ENCODE measurements at regions not wholly inside any gene's neighbourhood (a gene's known extent, or its start where the extent isn't known, plus 50 kb on each side); places are given as distances from the start of the nearest gene placed in this dataset.

DNA sequence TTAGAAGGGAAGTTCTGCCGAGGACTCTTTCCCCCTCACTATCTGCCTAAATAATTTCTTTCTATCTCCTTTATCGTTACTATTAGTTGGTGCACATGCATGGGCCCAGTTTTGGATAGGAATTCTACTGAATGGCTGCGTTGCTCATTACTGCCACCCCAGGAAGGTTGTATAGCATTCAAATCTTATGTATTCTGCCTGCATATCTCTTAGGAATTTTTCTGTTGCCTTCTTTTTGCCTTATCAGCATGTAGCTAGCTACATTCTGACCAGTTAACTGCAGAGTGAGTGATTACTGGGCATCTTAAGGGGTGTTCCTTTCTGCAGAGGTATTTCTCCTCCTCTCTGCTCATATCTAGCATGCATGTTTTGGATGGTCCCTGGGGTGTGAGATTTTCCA lies 239.6 kb downstream of the TDRD15 start:
- intact Hi-C loops (cut with micrococcal nuclease) = no loop called here
- Histone ChIP-seq H3K23ac (ENCODE audit: low read depth, low read length) (no peak overlapping the region), H2BK15ac (ENCODE audit: low read depth, low read length) (no peak overlapping the region), H2BK20ac (ENCODE audit: low read depth, low read length) (no peak overlapping the region), H3K9me3 (ENCODE audit: control insufficient read depth, insufficient read depth, low read length) (no peaks in the 10 kb centered on the region), H3K18ac (ENCODE audit: low read depth, low read length) (no peak overlapping the region), H3K27ac (ENCODE audit: insufficient read depth, low read length) (no peak overlapping the region), H2BK120ac (ENCODE audit: low read depth, low read length) (no peak overlapping the region), H3K56ac (ENCODE audit: extremely low read depth, insufficient read depth, low read length) (no peak overlapping the region), H3K14ac (replicated peaks; ENCODE audit: low read depth, low read length) (no peak overlapping the region), H3K4ac (ENCODE audit: low read depth, low read length) (no peak overlapping the region), H4K8ac (ENCODE audit: low read depth in 2 of 2, low read length in 2 of 2) (no peak overlapping the region), H3K27me3 (ENCODE audit: control insufficient read depth, insufficient read depth, low read length) (no peaks in the 10 kb centered on the region), H4K20me1 (ENCODE audit: insufficient read depth, low read length) (no peaks in the 10 kb centered on the region), H3K4me3 (ENCODE audit: insufficient read depth, low read depth, low read length) (no peak overlapping the region), H3K9me1 (ENCODE audit: insufficient read depth, low read length) (no peaks in the 10 kb centered on the region), H3K4me1 (ENCODE audit: control insufficient read depth, insufficient read depth, low read length) (no peaks in the 10 kb centered on the region), H2AK5ac (ENCODE audit: low read depth, low read length) (no peak overlapping the region), H3K79me1 (ENCODE audit: low read depth in 1 of 2, low read length in 2 of 2) (no peaks in the 10 kb centered on the region), H3K9ac (ENCODE audit: low read depth, low read length) (no peak overlapping the region), H4K91ac (ENCODE audit: insufficient read depth, low read depth, low read length) (no peak overlapping the region), H2BK5ac (ENCODE audit: low read depth, low read length, poor library complexity, severe bottlenecking) (no peak overlapping the region), H4K5ac (ENCODE audit: low read depth, low read length) (no peak overlapping the region), H3K4me2 (ENCODE audit: low read depth, low read length) (no peak overlapping the region), H2AFZ (replicated peaks; ENCODE audit: low read length, poor library complexity) (no peak overlapping the region), H3K36me3 (ENCODE audit: control insufficient read depth, insufficient read depth, low read length) (no peaks in the 10 kb centered on the region), H2AK9ac (replicated peaks; ENCODE audit: low read depth, low read length, poor library complexity) (no peak overlapping the region)
- CTCF ChIA-PET = no interaction called here
- ATAC-seq (ENCODE audit: low read depth) (no peak), DNase-seq (no peak)
- no CpG with 5 or more reads among the region's 3 CpGs for WGBS, 2 experiments (ENCODE audit: extremely low coverage in 2 of 2, insufficient read length in 1 of 2)
- in situ Hi-C loops (cut with MboI; ENCODE audit: low sequenced_read_pairs) = no loop called here
- no TSS peak for BruUV-seq (replicated peaks)
- POLR2A ChIA-PET (ENCODE audit: unreplicated experiment) = no interaction called here
- TF ChIP-seq NFE2L2 (IDR thresholded peaks at IDR 0.05; ENCODE audit: low read depth, low read length) (no peak), POLR2A (IDR thresholded peaks at IDR 0.05; ENCODE audit: low read depth, low read length) (no peak), CEBPB (IDR thresholded peaks at IDR 0.05; ENCODE audit: low read depth, low read length) (no peak), MXI1 (IDR thresholded peaks at IDR 0.05; ENCODE audit: borderline replicate concordance, low read depth, low read length) (no peak), CHD1 (IDR thresholded peaks at IDR 0.05; ENCODE audit: low read depth, low read length) (no peak), BHLHE40 (IDR thresholded peaks at IDR 0.05; ENCODE audit: low read depth, low read length) (no peak), RCOR1 (IDR thresholded peaks at IDR 0.05; ENCODE audit: insufficient replicate concordance, low read length) (no peak), RFX5 (IDR thresholded peaks at IDR 0.05; ENCODE audit: low read depth, low read length) (no peak), FOS (IDR thresholded peaks at IDR 0.05; ENCODE audit: low read depth, low read length) (no peak), MAFK (IDR thresholded peaks at IDR 0.05; ENCODE audit: low read depth, low read length) (no peak), RAD21 (IDR thresholded peaks at IDR 0.05; ENCODE audit: low read length) (no peak), SMC3 (IDR thresholded peaks at IDR 0.05; ENCODE audit: low read depth, low read length) (no peak), MAZ (IDR thresholded peaks at IDR 0.05; ENCODE audit: borderline replicate concordance, low read depth, low read length) (no peak)
- TF ChIP-seq, protein P1, sequence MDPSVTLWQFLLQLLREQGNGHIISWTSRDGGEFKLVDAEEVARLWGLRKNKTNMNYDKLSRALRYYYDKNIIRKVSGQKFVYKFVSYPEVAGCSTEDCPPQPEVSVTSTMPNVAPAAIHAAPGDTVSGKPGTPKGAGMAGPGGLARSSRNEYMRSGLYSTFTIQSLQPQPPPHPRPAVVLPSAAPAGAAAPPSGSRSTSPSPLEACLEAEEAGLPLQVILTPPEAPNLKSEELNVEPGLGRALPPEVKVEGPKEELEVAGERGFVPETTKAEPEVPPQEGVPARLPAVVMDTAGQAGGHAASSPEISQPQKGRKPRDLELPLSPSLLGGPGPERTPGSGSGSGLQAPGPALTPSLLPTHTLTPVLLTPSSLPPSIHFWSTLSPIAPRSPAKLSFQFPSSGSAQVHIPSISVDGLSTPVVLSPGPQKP (IDR thresholded peaks at IDR 0.05; ENCODE audit: borderline replicate concordance, low read depth, low read length) = no peak
- TF ChIP-seq, protein P2, sequence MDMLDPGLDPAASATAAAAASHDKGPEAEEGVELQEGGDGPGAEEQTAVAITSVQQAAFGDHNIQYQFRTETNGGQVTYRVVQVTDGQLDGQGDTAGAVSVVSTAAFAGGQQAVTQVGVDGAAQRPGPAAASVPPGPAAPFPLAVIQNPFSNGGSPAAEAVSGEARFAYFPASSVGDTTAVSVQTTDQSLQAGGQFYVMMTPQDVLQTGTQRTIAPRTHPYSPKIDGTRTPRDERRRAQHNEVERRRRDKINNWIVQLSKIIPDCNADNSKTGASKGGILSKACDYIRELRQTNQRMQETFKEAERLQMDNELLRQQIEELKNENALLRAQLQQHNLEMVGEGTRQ (IDR thresholded peaks at IDR 0.05; ENCODE audit: low read depth, low read length) = no peak
- dilution Hi-C loops (cut with HindIII; ENCODE audit: low sequenced_read_pairs, unreplicated experiment) = no loop called here

Data from IMR-90 (cell line).